Heart left ventricle (tissue), 16 donors: ENCODE measurements at regions not wholly inside any gene's neighbourhood (a gene's known extent, or its start where the extent isn't known, plus 50 kb on each side); places are given as distances from the start of the nearest gene placed in this dataset.

Experiments
- ATAC-seq, 4 donors: fragments of 200-7000 bp; cut with Tn5 transposase; one replicate each; pipeline ENCODE4 v1.9.1; 2020 to 2022; ENCODE audit warnings: moderate library complexity in 4 of 4, mild to moderate bottlenecking in 3 of 4, moderate number of reproducible peaks in 1 of 4
- DNase-seq, 5 donors: peaks; one replicate each; pipeline ENCODE4 v3.0.0-alpha.2; 2020
- H3K27ac ChIP-seq, 12 donors: fragments of 200-600 bp; sonication (generic) in 4 of 12; one replicate each; pipeline versions ENCODE4 v1.5.0 to v1.8.0; 2016 to 2022; ENCODE audit warnings: mild to moderate bottlenecking in 2 of 12
- H3K27me3 ChIP-seq, 9 donors: fragments of 200-600 bp; sonication (generic) in 2 of 9; one replicate each; pipeline versions ENCODE4 v1.5.1 to v1.8.0; 2016 to 2022; ENCODE audit warnings: mild to moderate bottlenecking in 3 of 9
- H3K36me3 ChIP-seq, 9 donors: fragments of 200-600 bp; sonication (generic) in 2 of 9; one replicate each; pipeline versions ENCODE4 v1.5.0 to v1.8.0; 2018 to 2022; ENCODE audit warnings: mild to moderate bottlenecking in 2 of 9
- H3K4me1 ChIP-seq, 12 donors: fragments of 200-600 bp; sonication (generic) in 4 of 12; one replicate each; pipeline versions ENCODE4 v1.5.0 to v1.8.0; 2016 to 2022; ENCODE audit warnings: mild to moderate bottlenecking in 3 of 12
- H3K4me3 ChIP-seq, 12 donors: fragments of 200-600 bp; sonication (generic) in 4 of 12; one replicate each; pipeline versions ENCODE4 v1.5.0 to v1.8.0; 2017 to 2022; ENCODE audit warnings: mild to moderate bottlenecking in 9 of 12, moderate library complexity in 4 of 12
- H3K9me3 ChIP-seq, 12 donors: fragments of 200-600 bp; sonication (generic) in 4 of 12; one replicate each; pipeline versions ENCODE4 v1.5.0 to v1.8.0; 2016 to 2022; ENCODE audit warnings: mild to moderate bottlenecking in 1 of 12
- CTCF ChIP-seq, 12 donors: fragments of 200-600 bp; sonication (generic) in 4 of 12; IDR thresholded peaks; one replicate each; pipeline versions ENCODE4 v1.5.0 to v1.8.0; 2018 to 2022; ENCODE audit warnings: antibody characterized with exemption in 12 of 12, mild to moderate bottlenecking in 5 of 12
- POLR2A ChIP-seq, 2 donors: fragments of 450-650 bp; IDR thresholded peaks; one replicate each; pipeline ENCODE4 v1.6.1; 2017; ENCODE audit warnings: antibody characterized with exemption in 2 of 2, mild to moderate bottlenecking in 2 of 2, moderate library complexity in 2 of 2
- whole genome bisulfite sequencing, 4 donors: extraction: QIAGEN DNeasy Blood & Tissue Kit in 2 of 4; methylation state at CpG; one replicate each; pipeline versions ENCODE4 v1.1.5 to v1.1.7; 2013 to 2018; 5-methylcytosine and 5-hydroxymethylcytosine counted together
- intact Hi-C, 10 donors: fragments of 100-400 bp; cut with DNase I; formaldehyde crosslinking; loops; one replicate each; pipeline versions ENCODE4 v1.11.1 to v1.14.2; 2022
- donor health status: ischemic (EF 13 %, LVEDD 7.1; RV severe dilation, severe dysfunction).
- donor health status: healthy with polysubstance abuse.
- donor health status: DM: no; HTN: yes; CAD: no.
- donor health status: DM: no; HTN: no; CAD: no.
- donor health status: ischemic (EF 25% LVEDD 6.9; RV normal size, moderate dysfunction).
- donor health status: ischemic (EF 25% LVEDD 5.7; RV mildly dilated, moderate dysfunction).
- donor health status: healthy.
- donor health status: DM: yes; HTN: yes; CAD: no.
- donor health status: ischemic (EF 35%, LVEDD 5.7; RV mildly dilated, moderate dysfunction).
- donor health status: nonischemic (EF 11% LVEDD 7.7; RV severe dilation, severe dysfunction).
- donor health status: DM: yes; HTN: yes; CAD: no.
- donor health status: PGD.
- donor health status: ischemic (EF 29% LVEDD 5.4; RV normal size, mild dysfunction).
- donor health status: nonischemic (EF 23%, LVEDD 6.1; RV moderate dilation, normal function).

GRCh38 chr3:106628407-106628806 lies 748.8 kb upstream of the CCDC54 start:
- DNase-seq (no peak), ATAC-seq (no peak)
- Histone ChIP-seq H3K27ac (no peak overlapping the region), H3K36me3 (no peaks in the 10 kb centered on the region), H3K4me3 (no peak overlapping the region), H3K4me1 (no peaks in the 10 kb centered on the region), H3K27me3 (no peaks in the 10 kb centered on the region), H3K9me3 (peaks cover 0 to 13% (median 7%) of the 10 kb centered on the region in 12 donors)
- intact Hi-C loops = no loop called here
- TF ChIP-seq POLR2A (IDR thresholded peaks at IDR 0.05) (no peak), CTCF (IDR thresholded peaks at IDR 0.05) (no peak)

GRCh38 chr3:106629215-106629832 lies 747.9 kb upstream of the CCDC54 start:
- H3K9me3 ChIP-seq = peaks cover 0 to 4% (median 3%) of the 10 kb centered on the region in 12 donors
- H3K27ac ChIP-seq = no peak overlapping the region
- H3K4me3 ChIP-seq = no peak overlapping the region
- ATAC-seq (no peak), DNase-seq (no peak)
- H3K36me3 ChIP-seq = no peaks in the 10 kb centered on the region
- intact Hi-C loops = no loop called here
- 26 to 36% (median 31%) methylated on average over 2 of the region's 2 CpGs for WGBS, 4 donors
- H3K4me1 ChIP-seq = no peaks in the 10 kb centered on the region
- H3K27me3 ChIP-seq = no peaks in the 10 kb centered on the region
- TF ChIP-seq POLR2A (IDR thresholded peaks at IDR 0.05) (no peak), CTCF (IDR thresholded peaks at IDR 0.05) (no peak)

DNA sequence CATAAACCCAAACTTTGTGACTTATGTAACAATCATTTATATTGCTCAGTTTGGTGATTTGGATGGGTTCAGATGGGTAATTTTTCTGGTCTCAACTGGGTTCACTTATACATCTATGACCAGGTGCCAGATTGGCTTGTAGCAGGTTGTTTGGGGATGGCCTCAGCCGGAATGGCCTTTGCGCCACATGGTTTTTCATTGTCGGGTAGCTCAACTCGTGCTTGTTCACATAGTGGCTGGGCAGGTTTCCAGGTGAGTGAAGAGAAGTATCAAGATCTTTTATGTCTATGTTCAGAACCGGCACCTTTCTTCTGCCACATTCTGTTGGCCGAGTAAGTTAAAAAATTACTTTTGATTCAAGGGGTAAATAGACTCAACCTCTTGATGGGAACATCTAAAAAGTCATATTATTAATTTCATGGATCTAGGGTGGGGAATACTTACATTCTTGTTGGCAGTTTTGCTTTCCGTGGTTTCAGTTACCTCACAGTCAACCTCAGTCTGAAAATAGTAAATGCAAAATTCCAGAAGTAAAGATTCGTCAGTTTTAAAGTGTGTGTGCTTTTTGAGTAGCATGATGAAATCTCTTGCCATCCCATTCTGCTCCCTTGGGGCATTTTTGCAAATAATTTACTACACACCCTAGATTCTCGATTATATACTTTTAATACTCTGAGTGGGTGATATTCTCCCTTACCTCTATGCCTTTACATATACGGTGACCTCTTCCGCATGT lies 745.7 kb upstream of the CCDC54 start:
- Histone ChIP-seq H3K9me3 (no peaks in the 10 kb centered on the region), H3K4me1 (no peaks in the 10 kb centered on the region), H3K27ac (no peak overlapping the region), H3K4me3 (no peak overlapping the region), H3K27me3 (no peaks in the 10 kb centered on the region), H3K36me3 (no peaks in the 10 kb centered on the region)
- ATAC-seq (no peak), DNase-seq (no peak)
- 90 to 93% (median 91%) methylated on average over 11 of the region's 11 CpGs for WGBS, 4 donors
- TF ChIP-seq CTCF (IDR thresholded peaks at IDR 0.05) (no peak), POLR2A (IDR thresholded peaks at IDR 0.05) (no peak)
- intact Hi-C loops = loop anchor here in 1 of 10 donors (10.0 kb wide), 1 partner anchor 443 kb away; no protein-coding TSS in a partner anchor

GRCh38 chr3:106635271-106635670 lies 742.0 kb upstream of the CCDC54 start:
- no peaks in the 10 kb centered on the region for H3K36me3 ChIP-seq
- H3K27me3 ChIP-seq = no peaks in the 10 kb centered on the region
- DNase-seq (no peak), ATAC-seq (no peak)
- TF ChIP-seq CTCF (IDR thresholded peaks at IDR 0.05) = no peak
- TF ChIP-seq POLR2A (IDR thresholded peaks at IDR 0.05) = no peak
- H3K27ac ChIP-seq = no peak overlapping the region
- no peaks in the 10 kb centered on the region for H3K4me1 ChIP-seq
- H3K4me3 ChIP-seq = no peak overlapping the region
- H3K9me3 ChIP-seq = no peaks in the 10 kb centered on the region
- WGBS, 4 donors = 69 to 79% (median 73%) methylated on average over 3 of the region's 3 CpGs
- intact Hi-C loops = loop anchor here in 1 of 10 donors (10.0 kb wide), 1 partner anchor 440 kb away; no protein-coding TSS in a partner anchor
